HCT116 (cell line): ENCODE measurements at regions not wholly inside any gene's neighbourhood (a gene's known extent, or its start where the extent isn't known, plus 50 kb on each side); places are given as distances from the start of the nearest gene placed in this dataset.

Experiments
- ATAC-seq: fragments of 200-7000 bp; cut with Tn5 transposase; 2 replicates; pipeline ENCODE4 v1.9.1; 2020; ENCODE audit warnings: mild to moderate bottlenecking, moderate library complexity
- BruUV-seq: library from RNA; stranded (reverse); fragments of 400-500 nt; replicated peaks from 2 replicates; lab custom pipeline; 2021; lab: Mats Ljungman, UMichigan
- CTCF ChIA-PET: fragments of 300-600 bp; sonication (Branson Sonifier 250); formaldehyde crosslinking; loops from one replicate; lab custom pipeline; 2021; ENCODE audit warnings: antibody characterized with exemption; lab: Charles Lee
- POLR2A ChIA-PET: fragments of 300-600, 350-600 bp; sonication (Branson Sonifier 250); formaldehyde crosslinking; loops from one replicate; lab custom pipeline; 2021; ENCODE audit warnings: antibody characterized with exemption; lab: Charles Lee
- RAD21 ChIA-PET, 2 experiments: fragments of 300-600 bp; sonication (Branson Sonifier 250); formaldehyde crosslinking; loops; one replicate each; lab custom pipeline; 2023; ENCODE audit warnings: low total read pairs in 2 of 2; ENCODE audit not compliant: uncharacterized antibody in 2 of 2, unreplicated experiment in 2 of 2, low non-redundant PET in 1 of 2; lab: Charles Lee
- DNase-seq: peaks from one replicate; pipeline ENCODE4 v3.0.0-alpha.2; 2010; ENCODE audit warnings: low read depth, low spot score
- H2AFZ ChIP-seq: fragments of 200-600 bp; shearing (Covaris generic), sonication (generic); 2 replicates; pipeline ENCODE4 v1.6.1; 2017; ENCODE audit warnings: low read depth, mixed run types, mixed read lengths, antibody characterized with exemption, low read length; ENCODE audit not compliant: poor library complexity, severe bottlenecking
- H3K27ac ChIP-seq: 2 replicates; pipeline ENCODE4 v1.5.1; 2012; ENCODE audit warnings: low read depth, low read length
- H3K27me3 ChIP-seq: fragments of 200-600 bp; sonication (generic); 2 replicates; pipeline ENCODE4 v1.6.1; 2016; ENCODE audit warnings: mixed run types, low read length, mixed read lengths; ENCODE audit not compliant: insufficient read depth
- H3K36me3 ChIP-seq, 2 experiments: fragments of 200-500 bp in 1 of 2; fragments of 200-600 bp in 1 of 2; sonication (Bioruptor generic) in 1 of 2; sonication (generic) in 1 of 2; 2 replicates each; pipeline versions ENCODE4 v1.5.1 to v1.6.1; 2014 to 2016; ENCODE audit warnings: low read length in 2 of 2, inconsistent platforms in 1 of 2, mixed read lengths in 1 of 2, mixed run types in 1 of 2; ENCODE audit not compliant: insufficient read depth in 2 of 2, control insufficient read depth in 1 of 2
- H3K4me1 ChIP-seq, 2 experiments: fragments of 200-600 bp in 1 of 2; sonication (generic) in 1 of 2; 2 replicates each; pipeline versions ENCODE4 v1.5.1 to v1.6.1; 2012 to 2017; ENCODE audit warnings: low read length in 2 of 2, inconsistent platforms in 1 of 2, mild to moderate bottlenecking in 1 of 2, mixed read lengths in 1 of 2, mixed run types in 1 of 2, moderate library complexity in 1 of 2; ENCODE audit not compliant: insufficient read depth in 2 of 2, control insufficient read depth in 1 of 2
- H3K4me2 ChIP-seq: fragments of 200-600 bp; sonication (generic); 2 replicates; pipeline ENCODE4 v1.6.1; 2017; ENCODE audit warnings: mixed run types, low read length, mixed read lengths
- H3K4me3 ChIP-seq, 2 experiments: fragments of 200-600 bp in 1 of 2; sonication (generic) in 1 of 2; replicated peaks in 1 of 2; 2 replicates each; pipeline ENCODE4 v1.5.1; 2011 to 2016; ENCODE audit warnings: low read length in 2 of 2, control low read depth in 1 of 2, low read depth in 1 of 2, mild to moderate bottlenecking in 1 of 2, mixed read lengths in 1 of 2, mixed run types in 1 of 2
- H3K79me2 ChIP-seq: fragments of 200-600 bp; sonication (generic); 2 replicates; pipeline ENCODE4 v1.6.1; 2017; ENCODE audit warnings: mild to moderate bottlenecking, mixed run types, low read length, moderate library complexity, mixed read lengths; ENCODE audit not compliant: insufficient read depth
- H3K9ac ChIP-seq: fragments of 200-600 bp; sonication (generic); 2 replicates; pipeline ENCODE4 v1.6.1; 2016; ENCODE audit warnings: low read length, mixed read lengths
- H3K9me2 ChIP-seq: fragments of 200-600 bp; sonication (generic), shearing (Covaris generic); 2 replicates; pipeline ENCODE4 v1.6.1; 2017; ENCODE audit warnings: mixed run types, mild to moderate bottlenecking, moderate library complexity; ENCODE audit not compliant: insufficient read depth
- H3K9me3 ChIP-seq, 2 experiments: fragments of 200-500 bp in 1 of 2; fragments of 200-600 bp in 1 of 2; sonication (Bioruptor generic) in 1 of 2; sonication (generic) in 1 of 2; 2 replicates each; pipeline ENCODE4 v1.6.1; 2014 to 2017; ENCODE audit warnings: low read length in 2 of 2, mixed read lengths in 2 of 2, inconsistent platforms in 1 of 2, low read depth in 1 of 2, mild to moderate bottlenecking in 1 of 2, mixed run types in 1 of 2, moderate library complexity in 1 of 2; ENCODE audit not compliant: control insufficient read depth in 1 of 2, insufficient read depth in 1 of 2
- H4K20me1 ChIP-seq: fragments of 200-600 bp; sonication (generic), shearing (Covaris generic); 2 replicates; pipeline ENCODE4 v1.6.1; 2017; ENCODE audit warnings: mixed run types, mild to moderate bottlenecking, moderate library complexity; ENCODE audit not compliant: insufficient read depth
- CEBPB ChIP-seq: IDR thresholded peaks from 2 replicates; pipeline ENCODE4 v1.6.1; 2012; ENCODE audit warnings: low read depth
- CTCF ChIP-seq, 3 experiments: fragments of 200-600 bp in 1 of 3; sonication (generic) in 1 of 3; IDR thresholded peaks in 2 of 3; conservative IDR thresholded peaks in 1 of 3; 2 replicates each; pipeline ENCODE4 v1.5.1; 2012 to 2017; ENCODE audit warnings: low read depth in 2 of 3, low read length in 2 of 3, antibody characterized with exemption in 1 of 3, borderline replicate concordance in 1 of 3, control low read depth in 1 of 3, mild to moderate bottlenecking in 1 of 3, mixed read lengths in 1 of 3, mixed run types in 1 of 3, moderate library complexity in 1 of 3; ENCODE audit not compliant: insufficient read depth in 1 of 3
- EZH2phosphoT487 ChIP-seq: fragments of 200-600 bp; IDR thresholded peaks from 2 replicates; pipeline ENCODE4 v1.6.1; 2018; ENCODE audit warnings: antibody characterized with exemption, borderline replicate concordance
- POLR2A ChIP-seq: IDR thresholded peaks from 2 replicates; pipeline ENCODE4 v1.7.0; 2011; ENCODE audit warnings: borderline replicate concordance; ENCODE audit not compliant: insufficient read depth, insufficient read length; ENCODE audit errors: extremely low read depth
- POLR2AphosphoS5 ChIP-seq: IDR thresholded peaks from 2 replicates; pipeline ENCODE4 v1.6.1; 2011; ENCODE audit warnings: mild to moderate bottlenecking, low read depth, low read length, moderate library complexity
- RAD21 ChIP-seq: IDR thresholded peaks from 2 replicates; pipeline ENCODE4 v1.6.1; 2012; ENCODE audit warnings: low read depth, mild to moderate bottlenecking
- REST ChIP-seq: IDR thresholded peaks from 2 replicates; pipeline ENCODE4 v1.6.1; 2012; ENCODE audit warnings: low read depth
- SIN3A ChIP-seq: IDR thresholded peaks from 2 replicates; pipeline ENCODE4 v1.6.1; 2012; ENCODE audit warnings: low read depth
- SRF ChIP-seq: IDR thresholded peaks from 2 replicates; pipeline ENCODE4 v1.6.1; 2012; ENCODE audit warnings: low read depth
- TCF7L2 ChIP-seq: IDR thresholded peaks from 2 replicates; pipeline ENCODE4 v1.7.0; 2011; ENCODE audit warnings: borderline replicate concordance, inconsistent platforms; ENCODE audit not compliant: insufficient read depth, insufficient read length; ENCODE audit errors: extremely low read depth
- ZBTB33 ChIP-seq: IDR thresholded peaks from 2 replicates; pipeline ENCODE4 v1.6.1; 2011; ENCODE audit warnings: mild to moderate bottlenecking, low read length, moderate library complexity; ENCODE audit not compliant: insufficient replicate concordance; ENCODE audit errors: extremely low read depth
- ZFX ChIP-seq: fragments of 450-650 bp; IDR thresholded peaks from 2 replicates; pipeline ENCODE4 v1.6.1; 2017
- ZNF274 ChIP-seq: fragments of 200-500 bp; sonication (Bioruptor generic); IDR thresholded peaks from 2 replicates; pipeline ENCODE4 v1.6.1; 2014; ENCODE audit warnings: mild to moderate bottlenecking, low read depth, low read length, inconsistent platforms
- intact Hi-C: fragments of 100-400 bp; cut with micrococcal nuclease; formaldehyde crosslinking; loops from 2 replicates; pipeline ENCODE4 v1.10.0; 2022

GRCh38 chr2:59044736-59045135, 803.6 kb upstream of the FANCL start:
- intact Hi-C loops = no loop called here
- H2AFZ ChIP-seq = no peak overlapping the region
- H3K9me3 ChIP-seq = no peaks in the 10 kb centered on the region
- H3K4me2 ChIP-seq = no peak overlapping the region
- no peak for TF ChIP-seq SIN3A
- no peak for TF ChIP-seq SRF
- no peak for TF ChIP-seq ZFX
- no peak for TF ChIP-seq POLR2AphosphoS5
- H3K4me3 ChIP-seq = no peak overlapping the region
- no peak for ATAC-seq
- no peaks in the 10 kb centered on the region for H3K9me2 ChIP-seq
- H3K79me2 ChIP-seq = no peaks in the 10 kb centered on the region
- H3K9ac ChIP-seq = no peak overlapping the region
- no peaks in the 10 kb centered on the region for H4K20me1 ChIP-seq
- H3K36me3 ChIP-seq = no peaks in the 10 kb centered on the region
- ChIA-PET CTCF (interaction anchor here (2.2 kb wide), 1 partner anchor 19 kb away, joined by 7 read pairs; no protein-coding TSS in a partner anchor), RAD21 (no interaction called here), POLR2A (no interaction called here)
- no peaks in the 10 kb centered on the region for H3K4me1 ChIP-seq
- no peak overlapping the region for H3K27ac ChIP-seq
- no peak for DNase-seq
- peaks cover 3% of the 10 kb centered on the region; the same call in 1 of the 2 replicates for H3K27me3 ChIP-seq
- BruUV-seq = no TSS peak

- no peak for TF ChIP-seq RAD21
- no peak for TF ChIP-seq TCF7L2
- no peak for TF ChIP-seq POLR2AphosphoS5
- TF ChIP-seq ZBTB33 = no peak
- no peak for TF ChIP-seq REST
- TF ChIP-seq CEBPB = no peak
- no peak for TF ChIP-seq EZH2phosphoT487
- no peak for TF ChIP-seq POLR2A
- no peak for TF ChIP-seq CTCF (IDR thresholded peaks at IDR 0.05 in 2 of 3, conservative IDR thresholded peaks at IDR 0.05 in 1 of 3; ENCODE audit: borderline replicate concordance in 1 of 3, insufficient read depth in 1 of 3, low read depth in 2 of 3, low read length in 2 of 3)
- TF ChIP-seq ZNF274 = no peak
- no peak for TF ChIP-seq SRF
These were observed 800.0 kb upstream of the FANCL start for GRCh38 chr2:59041139-59041538.

More at GRCh38 chr2:59041139-59041538, 800.0 kb upstream of the FANCL start:
- Histone ChIP-seq H2AFZ (no peak overlapping the region), H3K4me1 (no peaks in the 10 kb centered on the region), H4K20me1 (no peaks in the 10 kb centered on the region), H3K4me2 (no peak overlapping the region), H3K36me3 (no peaks in the 10 kb centered on the region), H3K79me2 (no peaks in the 10 kb centered on the region), H3K9me3 (no peaks in the 10 kb centered on the region), H3K4me3 (no peak overlapping the region), H3K9ac (no peak overlapping the region), H3K27me3 (no peaks in the 10 kb centered on the region), H3K27ac (no peak overlapping the region), H3K9me2 (no peaks in the 10 kb centered on the region)
- ATAC-seq = no peak
- ChIA-PET CTCF (no interaction called here), POLR2A (no interaction called here), RAD21 (no interaction called here)
- no peak for DNase-seq
- BruUV-seq = no TSS peak
- intact Hi-C loops = no loop called here
